GM13976 (cell line): ENCODE measurements at regions not wholly inside any gene's neighbourhood (a gene's known extent, or its start where the extent isn't known, plus 50 kb on each side); places are given as distances from the start of the nearest gene placed in this dataset.

Experiments
- DNase-seq: peaks from one replicate; pipeline ENCODE4 v3.0.0; 2012; ENCODE audit warnings: low spot score
- in situ Hi-C: fragments of 300-500 bp; cut with MboI; formaldehyde crosslinking; loops from one replicate; pipeline ENCODE4 v1.12.0; 2022; ENCODE audit warnings: low sequenced_read_pairs, mixed read lengths, inconsistent platforms; ENCODE audit not compliant: unreplicated experiment
- TF ChIP-seq, protein P1 (sequence below): IDR thresholded peaks from 2 replicates; pipeline ENCODE4 v1.5.1; 2012; ENCODE audit warnings: borderline replicate concordance, mild to moderate bottlenecking; ENCODE audit not compliant: insufficient read depth; ENCODE audit errors: extremely low read depth, missing control alignments, control extremely low read depth

DNA sequence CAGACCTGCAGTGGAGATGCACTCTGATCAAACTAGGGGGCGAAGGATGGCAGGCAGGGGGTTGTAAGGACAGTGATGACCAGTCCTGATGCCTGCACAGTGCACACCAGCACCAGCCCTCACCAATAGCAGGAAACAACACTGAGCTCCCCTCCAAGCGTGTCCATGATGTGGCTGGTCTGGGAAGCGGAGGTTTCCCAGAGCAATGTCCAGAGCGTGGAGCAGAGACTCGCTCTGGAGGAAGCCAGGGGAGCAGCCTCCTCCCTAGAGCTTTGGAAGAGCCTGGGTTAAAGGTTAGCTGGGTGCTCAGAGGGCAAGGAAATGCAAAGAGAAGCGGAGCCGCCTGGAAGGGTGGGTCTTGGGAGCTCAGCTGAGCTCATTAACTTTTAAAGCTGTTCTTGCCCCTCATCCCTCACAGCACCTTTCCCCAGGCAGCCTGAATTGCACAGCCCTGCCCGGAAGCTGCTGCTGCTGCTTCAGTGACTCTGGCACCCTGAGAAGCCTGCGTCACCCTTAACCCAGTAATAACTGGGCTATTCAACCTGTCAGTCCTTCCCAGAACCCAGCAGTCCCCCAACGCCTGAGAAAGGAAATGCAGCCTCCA, 162.2 kb upstream of the RAB4A start:
- no peak for DNase-seq

DNA sequence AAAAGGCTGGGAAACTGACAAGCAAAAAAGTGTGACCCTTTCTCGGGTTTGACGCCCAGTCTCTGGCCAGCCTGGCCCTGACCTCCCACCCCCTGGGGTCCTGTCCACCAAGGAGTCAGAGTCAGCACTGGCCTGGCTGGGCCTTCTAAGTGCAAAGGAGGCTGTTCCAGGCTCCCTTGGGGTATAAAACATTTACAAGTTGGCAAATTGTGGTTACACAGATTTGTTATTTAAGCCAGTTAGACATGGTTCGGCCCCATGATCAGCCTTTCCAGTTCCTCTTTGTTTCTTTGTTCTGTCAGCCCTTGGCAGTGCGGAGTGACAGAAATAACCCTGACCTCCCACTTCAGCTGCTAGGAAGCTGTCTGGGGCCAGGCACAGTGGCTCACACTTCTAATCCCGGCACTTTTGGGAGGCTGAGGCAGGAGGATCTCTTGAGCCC, 161.6 kb upstream of the RAB4A start:
- TF ChIP-seq, protein P1, sequence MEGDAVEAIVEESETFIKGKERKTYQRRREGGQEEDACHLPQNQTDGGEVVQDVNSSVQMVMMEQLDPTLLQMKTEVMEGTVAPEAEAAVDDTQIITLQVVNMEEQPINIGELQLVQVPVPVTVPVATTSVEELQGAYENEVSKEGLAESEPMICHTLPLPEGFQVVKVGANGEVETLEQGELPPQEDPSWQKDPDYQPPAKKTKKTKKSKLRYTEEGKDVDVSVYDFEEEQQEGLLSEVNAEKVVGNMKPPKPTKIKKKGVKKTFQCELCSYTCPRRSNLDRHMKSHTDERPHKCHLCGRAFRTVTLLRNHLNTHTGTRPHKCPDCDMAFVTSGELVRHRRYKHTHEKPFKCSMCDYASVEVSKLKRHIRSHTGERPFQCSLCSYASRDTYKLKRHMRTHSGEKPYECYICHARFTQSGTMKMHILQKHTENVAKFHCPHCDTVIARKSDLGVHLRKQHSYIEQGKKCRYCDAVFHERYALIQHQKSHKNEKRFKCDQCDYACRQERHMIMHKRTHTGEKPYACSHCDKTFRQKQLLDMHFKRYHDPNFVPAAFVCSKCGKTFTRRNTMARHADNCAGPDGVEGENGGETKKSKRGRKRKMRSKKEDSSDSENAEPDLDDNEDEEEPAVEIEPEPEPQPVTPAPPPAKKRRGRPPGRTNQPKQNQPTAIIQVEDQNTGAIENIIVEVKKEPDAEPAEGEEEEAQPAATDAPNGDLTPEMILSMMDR = no peak
- no peak for DNase-seq
- in situ Hi-C loops = no loop called here

More for the DNA sequence above, 162.2 kb upstream of the RAB4A start:
- in situ Hi-C loops = no loop called here
- TF ChIP-seq, protein P1 = no peak

GRCh38 chr1:229110986-229111385, 159.9 kb upstream of the RAB4A start:
- TF ChIP-seq, protein P1 = no peak
- in situ Hi-C loops = no loop called here
- DNase-seq = no peak

DNA sequence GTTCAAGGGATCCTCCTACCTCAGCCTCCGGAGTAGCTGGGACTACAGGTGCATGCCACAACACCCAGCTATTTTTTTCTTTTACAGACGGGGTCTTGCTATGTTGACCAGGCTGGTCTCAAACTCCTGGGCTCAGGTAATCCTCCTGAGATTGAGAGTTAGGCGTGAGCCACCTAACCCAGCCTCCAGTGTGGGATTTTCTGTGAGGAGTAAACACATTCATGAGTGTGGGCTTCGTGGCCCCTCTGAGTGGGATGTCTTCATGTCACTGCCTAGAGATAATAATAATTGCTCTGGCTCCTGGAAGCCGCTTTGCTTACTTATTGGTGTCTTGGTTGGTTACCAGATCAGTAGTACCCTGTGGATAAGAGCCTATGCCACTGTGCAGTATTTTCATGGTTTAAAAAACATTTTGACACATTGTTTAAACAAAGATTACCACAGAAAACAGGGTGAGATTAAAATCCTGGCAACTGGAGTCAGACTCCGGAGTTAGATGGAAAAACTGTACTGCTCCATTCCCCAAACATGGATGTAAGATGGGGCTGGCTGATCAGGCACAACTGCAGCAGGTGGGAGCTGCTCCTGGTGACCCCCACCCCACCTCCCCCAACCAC, 159.1 kb upstream of the RAB4A start:
- in situ Hi-C loops = no loop called here
- no peak for DNase-seq
- TF ChIP-seq, protein P1 = no peak

- DNase-seq = no peak
- TF ChIP-seq, protein P1 = no peak
- in situ Hi-C loops = no loop called here
These were observed 157.9 kb upstream of the RAB4A start for GRCh38 chr1:229112832-229113548.

DNA sequence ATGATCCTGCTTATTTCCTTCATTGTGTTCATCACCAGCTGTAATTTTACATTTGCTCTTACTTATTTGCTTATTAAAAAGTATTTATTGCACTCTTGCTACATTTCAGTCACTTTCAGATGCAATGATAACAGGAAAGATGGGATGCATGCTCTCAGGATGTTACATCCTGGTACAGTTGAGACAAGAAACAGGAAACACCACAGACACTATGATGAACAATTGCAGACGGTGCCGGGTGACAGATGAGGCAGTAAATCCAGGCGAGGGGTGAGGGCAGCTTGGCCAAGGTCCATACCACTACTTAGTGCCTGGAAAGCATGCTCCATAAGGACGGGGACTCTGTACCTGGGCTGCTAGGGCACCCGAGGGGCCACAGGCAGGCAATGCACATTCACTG, 156.6 kb upstream of the RAB4A start:
- in situ Hi-C loops = no loop called here
- TF ChIP-seq, protein P1 = no peak
- no peak for DNase-seq
